HEK293 (cell line): ENCODE measurements at regions not wholly inside any gene's neighbourhood (a gene's known extent, or its start where the extent isn't known, plus 50 kb on each side); places are given as distances from the start of the nearest gene placed in this dataset.

ENCODE experiments used
- CTCF ChIA-PET: fragments of 350-600 bp; formaldehyde crosslinking; extraction: SDS; loops from one replicate; lab custom pipeline; 2021; ENCODE audit warnings: antibody characterized with exemption; lab: Yijun Ruan, JAX
- POLR2A ChIA-PET: fragments of 300-600 bp; formaldehyde crosslinking; extraction: SDS; loops from one replicate; lab custom pipeline; 2020; ENCODE audit warnings: antibody characterized with exemption, inconsistent platforms; lab: Yijun Ruan, JAX
- H3K27ac ChIP-seq: fragments of 200-500 bp; sonication (Bioruptor generic); 2 replicates; pipeline ENCODE4 v1.5.1; 2014; ENCODE audit warnings: low read depth, low read length, control low read depth, inconsistent platforms; ENCODE audit errors: extremely low read depth
- H3K36me3 ChIP-seq, 2 experiments: fragments of 200-500 bp in 1 of 2; sonication (Bioruptor generic) in 1 of 2; 1 replicate in 1 of 2; 2 replicates in 1 of 2; pipeline ENCODE4 v1.5.1; 2014 to 2017; ENCODE audit warnings: inconsistent platforms in 2 of 2, low read length in 2 of 2; ENCODE audit not compliant: control insufficient read depth in 2 of 2, insufficient read depth in 1 of 2
- H3K4me1 ChIP-seq: fragments of 200-500 bp; sonication (Bioruptor generic); 2 replicates; pipeline ENCODE4 v1.5.1; 2014; ENCODE audit warnings: mild to moderate bottlenecking, low read length, inconsistent platforms; ENCODE audit not compliant: control insufficient read depth, insufficient read depth
- H3K4me3 ChIP-seq: 2 replicates; pipeline ENCODE4 v1.5.1; 2011; ENCODE audit warnings: low read depth, mild to moderate bottlenecking, control low read depth, low read length, moderate library complexity
- H3K9me3 ChIP-seq: fragments of 200-500 bp; sonication (Bioruptor generic); 2 replicates; pipeline ENCODE4 v1.5.1; 2014; ENCODE audit warnings: low read depth, low read length, inconsistent platforms; ENCODE audit not compliant: control insufficient read depth, insufficient read depth
- BCL6B ChIP-seq: fragments of 450-650 bp; formaldehyde crosslinking; IDR thresholded peaks from 2 replicates; pipeline ENCODE4 v1.5.1; 2017; ENCODE audit warnings: missing biosample characterization, missing genetic modification characterization
- SCRT2 ChIP-seq: fragments of 450-650 bp; formaldehyde crosslinking; IDR thresholded peaks from 2 replicates; pipeline ENCODE4 v1.5.1; 2016; ENCODE audit warnings: missing biosample characterization, missing genetic modification characterization
- SP2 ChIP-seq: fragments of 450-650 bp; formaldehyde crosslinking; IDR thresholded peaks from 2 replicates; pipeline ENCODE4 v1.5.1; 2016; ENCODE audit warnings: missing biosample characterization, missing genetic modification characterization
- ZBTB7A ChIP-seq: fragments of 450-650 bp; formaldehyde crosslinking; IDR thresholded peaks from 2 replicates; pipeline ENCODE4 v1.5.1; 2016; ENCODE audit warnings: low read depth, missing biosample characterization, missing genetic modification characterization
- ZFP69B ChIP-seq: fragments of 450-650 bp; formaldehyde crosslinking; IDR thresholded peaks from 2 replicates; pipeline ENCODE4 v1.5.1; 2016; ENCODE audit warnings: missing biosample characterization, missing genetic modification characterization
- ZNF214 ChIP-seq: fragments of 450-650 bp; formaldehyde crosslinking; IDR thresholded peaks from 2 replicates; pipeline ENCODE4 v1.5.1; 2017; ENCODE audit warnings: missing biosample characterization, mild to moderate bottlenecking, missing genetic modification characterization, borderline replicate concordance
- ZNF302 ChIP-seq: fragments of 450-650 bp; formaldehyde crosslinking; IDR thresholded peaks from 2 replicates; pipeline ENCODE4 v1.5.1; 2016; ENCODE audit warnings: missing biosample characterization, missing genetic modification characterization, low read depth
- ZNF473 ChIP-seq: fragments of 450-650 bp; formaldehyde crosslinking; IDR thresholded peaks from 2 replicates; pipeline ENCODE4 v1.5.1; 2017; ENCODE audit warnings: missing biosample characterization, missing genetic modification characterization
- ZNF560 ChIP-seq: fragments of 450-650 bp; formaldehyde crosslinking; IDR thresholded peaks from 2 replicates; pipeline ENCODE4 v1.5.1; 2017; ENCODE audit warnings: missing biosample characterization, missing genetic modification characterization, borderline replicate concordance
- ZNF654 ChIP-seq: fragments of 450-650 bp; formaldehyde crosslinking; IDR thresholded peaks from 2 replicates; pipeline ENCODE4 v1.5.1; 2016; ENCODE audit warnings: low read depth, missing biosample characterization, missing genetic modification characterization
- ZNF660 ChIP-seq: fragments of 450-650 bp; IDR thresholded peaks from 2 replicates; pipeline ENCODE4 v1.5.1; 2018; ENCODE audit warnings: missing biosample characterization, mild to moderate bottlenecking, missing genetic modification characterization
- ZNF785 ChIP-seq: fragments of 450-650 bp; formaldehyde crosslinking; IDR thresholded peaks from 2 replicates; pipeline ENCODE4 v1.5.1; 2016; ENCODE audit warnings: missing biosample characterization, missing genetic modification characterization
- TF ChIP-seq, protein P1 (sequence below): fragments of 450-650 bp; formaldehyde crosslinking; IDR thresholded peaks from 2 replicates; pipeline ENCODE4 v1.5.1; 2016; ENCODE audit warnings: missing biosample characterization, missing genetic modification characterization
- TF ChIP-seq, protein P2 (sequence below): fragments of 450-650 bp; formaldehyde crosslinking; IDR thresholded peaks from 2 replicates; pipeline ENCODE4 v1.5.1; 2016; ENCODE audit warnings: missing biosample characterization, missing genetic modification characterization
- TF ChIP-seq, protein P3 (sequence below): fragments of 450-650 bp; formaldehyde crosslinking; IDR thresholded peaks from 2 replicates; pipeline ENCODE4 v1.5.1; 2016; ENCODE audit warnings: missing biosample characterization, missing genetic modification characterization, borderline replicate concordance

DNA sequence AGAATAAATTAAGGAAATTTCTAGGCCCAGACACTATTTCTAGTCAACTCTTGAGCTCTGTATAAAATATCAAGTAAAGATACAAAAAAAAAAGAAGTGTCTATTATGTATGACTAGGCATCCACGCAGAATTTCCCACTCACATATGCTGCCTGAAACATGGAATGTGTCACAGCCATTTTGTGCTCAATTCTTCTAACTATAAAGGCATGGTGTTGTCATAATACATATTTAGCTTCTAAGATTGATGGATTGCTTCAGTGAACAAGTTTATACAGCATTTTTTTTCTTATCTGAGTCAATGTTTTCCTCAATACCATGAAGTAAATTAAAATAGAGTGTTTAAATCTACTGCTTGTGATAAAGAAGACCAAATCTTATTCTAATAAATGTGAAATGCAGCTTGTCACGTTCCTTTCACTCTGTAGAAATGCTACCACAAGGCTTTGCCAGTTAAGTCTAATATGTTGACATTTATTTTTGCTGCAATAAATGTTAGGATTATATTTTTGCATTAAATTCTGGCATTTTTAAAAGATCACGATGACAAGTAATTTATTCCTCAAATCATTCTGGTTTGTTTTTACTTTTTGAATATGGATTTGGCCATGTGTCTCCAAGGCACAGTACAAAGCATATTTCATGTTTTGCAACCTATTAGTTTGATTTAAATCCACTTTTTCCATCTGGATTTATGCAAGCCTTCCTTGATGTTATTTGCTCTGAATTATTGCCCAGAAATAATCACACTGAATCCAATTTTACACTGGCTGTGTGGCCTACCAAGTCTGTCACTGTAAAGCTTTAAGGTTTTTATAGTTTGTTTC lies 1829.0 kb upstream of the PCDH7 start:
- TF ChIP-seq SCRT2 (tag by site-specific recombination) (no peak), BCL6B (tag by site-specific recombination) (no peak), ZNF785 (tag by site-specific recombination) (no peak), ZNF654 (tag by site-specific recombination) (no peak), SP2 (tag by site-specific recombination) (no peak), ZNF660 (tag by site-specific recombination) (no peak), ZNF473 (tag by site-specific recombination) (no peak), ZFP69B (tag by site-specific recombination) (no peak), ZNF302 (no peak), ZNF214 (no peak), ZNF560 (tag by site-specific recombination) (no peak), ZBTB7A (tag by site-specific recombination) (no peak)
- TF ChIP-seq, protein P1, sequence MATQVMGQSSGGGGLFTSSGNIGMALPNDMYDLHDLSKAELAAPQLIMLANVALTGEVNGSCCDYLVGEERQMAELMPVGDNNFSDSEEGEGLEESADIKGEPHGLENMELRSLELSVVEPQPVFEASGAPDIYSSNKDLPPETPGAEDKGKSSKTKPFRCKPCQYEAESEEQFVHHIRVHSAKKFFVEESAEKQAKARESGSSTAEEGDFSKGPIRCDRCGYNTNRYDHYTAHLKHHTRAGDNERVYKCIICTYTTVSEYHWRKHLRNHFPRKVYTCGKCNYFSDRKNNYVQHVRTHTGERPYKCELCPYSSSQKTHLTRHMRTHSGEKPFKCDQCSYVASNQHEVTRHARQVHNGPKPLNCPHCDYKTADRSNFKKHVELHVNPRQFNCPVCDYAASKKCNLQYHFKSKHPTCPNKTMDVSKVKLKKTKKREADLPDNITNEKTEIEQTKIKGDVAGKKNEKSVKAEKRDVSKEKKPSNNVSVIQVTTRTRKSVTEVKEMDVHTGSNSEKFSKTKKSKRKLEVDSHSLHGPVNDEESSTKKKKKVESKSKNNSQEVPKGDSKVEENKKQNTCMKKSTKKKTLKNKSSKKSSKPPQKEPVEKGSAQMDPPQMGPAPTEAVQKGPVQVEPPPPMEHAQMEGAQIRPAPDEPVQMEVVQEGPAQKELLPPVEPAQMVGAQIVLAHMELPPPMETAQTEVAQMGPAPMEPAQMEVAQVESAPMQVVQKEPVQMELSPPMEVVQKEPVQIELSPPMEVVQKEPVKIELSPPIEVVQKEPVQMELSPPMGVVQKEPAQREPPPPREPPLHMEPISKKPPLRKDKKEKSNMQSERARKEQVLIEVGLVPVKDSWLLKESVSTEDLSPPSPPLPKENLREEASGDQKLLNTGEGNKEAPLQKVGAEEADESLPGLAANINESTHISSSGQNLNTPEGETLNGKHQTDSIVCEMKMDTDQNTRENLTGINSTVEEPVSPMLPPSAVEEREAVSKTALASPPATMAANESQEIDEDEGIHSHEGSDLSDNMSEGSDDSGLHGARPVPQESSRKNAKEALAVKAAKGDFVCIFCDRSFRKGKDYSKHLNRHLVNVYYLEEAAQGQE = no peak
- TF ChIP-seq, protein P2, sequence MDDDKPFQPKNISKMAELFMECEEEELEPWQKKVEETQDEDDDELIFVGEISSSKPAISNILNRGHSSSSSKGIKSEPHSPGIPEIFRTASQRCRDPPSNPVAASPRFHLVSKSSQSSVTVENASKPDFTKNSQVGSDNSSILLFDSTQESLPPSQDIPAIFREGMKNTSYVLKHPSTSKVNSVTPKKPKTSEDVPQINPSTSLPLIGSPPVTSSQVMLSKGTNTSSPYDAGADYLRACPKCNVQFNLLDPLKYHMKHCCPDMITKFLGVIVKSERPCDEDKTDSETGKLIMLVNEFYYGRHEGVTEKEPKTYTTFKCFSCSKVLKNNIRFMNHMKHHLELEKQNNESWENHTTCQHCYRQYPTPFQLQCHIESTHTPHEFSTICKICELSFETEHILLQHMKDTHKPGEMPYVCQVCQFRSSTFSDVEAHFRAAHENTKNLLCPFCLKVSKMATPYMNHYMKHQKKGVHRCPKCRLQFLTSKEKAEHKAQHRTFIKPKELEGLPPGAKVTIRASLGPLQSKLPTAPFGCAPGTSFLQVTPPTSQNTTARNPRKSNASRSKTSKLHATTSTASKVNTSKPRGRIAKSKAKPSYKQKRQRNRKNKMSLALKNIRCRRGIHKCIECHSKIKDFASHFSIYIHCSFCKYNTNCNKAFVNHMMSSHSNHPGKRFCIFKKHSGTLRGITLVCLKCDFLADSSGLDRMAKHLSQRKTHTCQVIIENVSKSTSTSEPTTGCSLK (tag by site-specific recombination) = no peak
- TF ChIP-seq, protein P3, sequence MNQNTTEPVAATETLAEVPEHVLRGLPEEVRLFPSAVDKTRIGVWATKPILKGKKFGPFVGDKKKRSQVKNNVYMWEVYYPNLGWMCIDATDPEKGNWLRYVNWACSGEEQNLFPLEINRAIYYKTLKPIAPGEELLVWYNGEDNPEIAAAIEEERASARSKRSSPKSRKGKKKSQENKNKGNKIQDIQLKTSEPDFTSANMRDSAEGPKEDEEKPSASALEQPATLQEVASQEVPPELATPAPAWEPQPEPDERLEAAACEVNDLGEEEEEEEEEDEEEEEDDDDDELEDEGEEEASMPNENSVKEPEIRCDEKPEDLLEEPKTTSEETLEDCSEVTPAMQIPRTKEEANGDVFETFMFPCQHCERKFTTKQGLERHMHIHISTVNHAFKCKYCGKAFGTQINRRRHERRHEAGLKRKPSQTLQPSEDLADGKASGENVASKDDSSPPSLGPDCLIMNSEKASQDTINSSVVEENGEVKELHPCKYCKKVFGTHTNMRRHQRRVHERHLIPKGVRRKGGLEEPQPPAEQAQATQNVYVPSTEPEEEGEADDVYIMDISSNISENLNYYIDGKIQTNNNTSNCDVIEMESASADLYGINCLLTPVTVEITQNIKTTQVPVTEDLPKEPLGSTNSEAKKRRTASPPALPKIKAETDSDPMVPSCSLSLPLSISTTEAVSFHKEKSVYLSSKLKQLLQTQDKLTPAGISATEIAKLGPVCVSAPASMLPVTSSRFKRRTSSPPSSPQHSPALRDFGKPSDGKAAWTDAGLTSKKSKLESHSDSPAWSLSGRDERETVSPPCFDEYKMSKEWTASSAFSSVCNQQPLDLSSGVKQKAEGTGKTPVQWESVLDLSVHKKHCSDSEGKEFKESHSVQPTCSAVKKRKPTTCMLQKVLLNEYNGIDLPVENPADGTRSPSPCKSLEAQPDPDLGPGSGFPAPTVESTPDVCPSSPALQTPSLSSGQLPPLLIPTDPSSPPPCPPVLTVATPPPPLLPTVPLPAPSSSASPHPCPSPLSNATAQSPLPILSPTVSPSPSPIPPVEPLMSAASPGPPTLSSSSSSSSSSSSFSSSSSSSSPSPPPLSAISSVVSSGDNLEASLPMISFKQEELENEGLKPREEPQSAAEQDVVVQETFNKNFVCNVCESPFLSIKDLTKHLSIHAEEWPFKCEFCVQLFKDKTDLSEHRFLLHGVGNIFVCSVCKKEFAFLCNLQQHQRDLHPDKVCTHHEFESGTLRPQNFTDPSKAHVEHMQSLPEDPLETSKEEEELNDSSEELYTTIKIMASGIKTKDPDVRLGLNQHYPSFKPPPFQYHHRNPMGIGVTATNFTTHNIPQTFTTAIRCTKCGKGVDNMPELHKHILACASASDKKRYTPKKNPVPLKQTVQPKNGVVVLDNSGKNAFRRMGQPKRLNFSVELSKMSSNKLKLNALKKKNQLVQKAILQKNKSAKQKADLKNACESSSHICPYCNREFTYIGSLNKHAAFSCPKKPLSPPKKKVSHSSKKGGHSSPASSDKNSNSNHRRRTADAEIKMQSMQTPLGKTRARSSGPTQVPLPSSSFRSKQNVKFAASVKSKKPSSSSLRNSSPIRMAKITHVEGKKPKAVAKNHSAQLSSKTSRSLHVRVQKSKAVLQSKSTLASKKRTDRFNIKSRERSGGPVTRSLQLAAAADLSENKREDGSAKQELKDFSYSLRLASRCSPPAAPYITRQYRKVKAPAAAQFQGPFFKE (tag by site-specific recombination) = no peak
- no peaks in the 10 kb centered on the region for H3K36me3 ChIP-seq
- no peaks in the 10 kb centered on the region for H3K9me3 ChIP-seq
- ChIA-PET POLR2A (no interaction called here), CTCF (no interaction called here)
- H3K4me3 ChIP-seq = no peak overlapping the region
- H3K4me1 ChIP-seq = no peaks in the 10 kb centered on the region
- no peak overlapping the region for H3K27ac ChIP-seq
